NCI-H69 (cell line): ENCODE measurements at regions not wholly inside any gene's neighbourhood (a gene's known extent, or its start where the extent isn't known, plus 50 kb on each side); places are given as distances from the start of the nearest gene placed in this dataset.
A peak's percentile ranks its signal among the peaks of the same experiment; 100 is the strongest.
"Not testable (repeated sequence)": the region's sequence is repeated elsewhere in the genome, so short reads cannot be mapped to it uniquely, and the experiment has no call there.

Experiments
- DNase-seq: peaks from one replicate; lab custom pipeline; 2025; lab: John Stamatoyannopoulos, UW

DNA sequence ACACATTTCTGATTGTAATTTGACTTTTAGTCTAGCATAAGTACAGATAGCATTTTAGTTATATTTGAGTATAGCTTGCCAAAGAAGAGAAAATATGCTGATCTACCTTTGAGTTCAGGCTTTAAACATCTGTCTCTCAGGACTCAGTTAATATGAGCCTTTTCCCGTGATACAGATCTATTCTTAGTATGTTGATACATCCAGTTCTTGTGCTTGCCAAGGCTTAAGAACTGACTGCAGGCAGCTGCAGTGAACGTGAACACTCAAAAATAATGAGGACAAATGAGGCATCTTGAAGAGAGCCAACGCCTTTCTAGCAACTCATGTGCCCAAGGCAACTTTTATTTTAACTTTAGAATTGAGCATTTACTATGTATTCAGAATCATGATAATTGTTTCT, 325.5 kb downstream of the SI start:
- no peak for DNase-seq

GRCh38 chr3:164748626-164749025, 329.7 kb downstream of the SI start:
- DNase-seq = no peak

DNA sequence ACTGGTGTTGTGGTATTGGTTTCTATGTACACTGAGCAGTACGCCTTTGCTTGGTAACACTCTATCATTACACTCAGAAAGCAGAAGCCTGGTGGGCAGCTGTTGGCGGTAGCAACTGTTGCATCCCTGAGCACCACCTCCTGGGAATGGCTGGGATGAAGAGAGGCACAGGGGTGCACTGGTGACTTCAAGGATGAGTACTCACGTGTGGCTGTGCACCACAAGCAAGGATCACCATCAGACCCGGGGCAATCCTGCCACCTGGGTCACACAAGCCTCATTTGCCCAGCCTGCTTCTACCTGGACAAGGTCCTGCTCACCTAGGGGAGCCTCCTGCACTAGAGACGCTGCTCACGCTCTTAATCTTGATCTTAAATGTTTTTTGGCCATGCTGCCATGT, 336.4 kb downstream of the SI start:
- no peak for DNase-seq

GRCh38 chr3:164737174-164737573, 341.1 kb downstream of the SI start:
- DNase-seq = no peak

DNA sequence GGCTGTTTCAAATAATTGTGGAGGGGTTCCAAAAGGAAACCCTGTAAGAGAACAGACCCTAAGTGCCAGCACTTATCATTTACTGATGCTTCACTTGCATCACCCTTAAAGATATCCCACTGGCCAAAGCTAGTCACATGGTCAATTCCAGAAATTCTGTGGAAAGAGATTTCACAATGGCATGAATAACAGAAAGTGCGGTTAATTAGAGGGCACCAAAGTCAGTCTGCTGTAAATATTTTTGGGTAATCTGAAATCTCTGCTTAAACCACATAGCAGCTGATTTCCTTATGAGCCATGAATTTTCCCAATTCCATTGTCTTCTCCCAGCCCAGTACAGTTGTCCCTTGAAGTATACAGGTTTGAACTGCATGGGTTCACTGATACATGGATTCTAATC, 346.1 kb downstream of the SI start:
- DNase-seq = no peak

DNA sequence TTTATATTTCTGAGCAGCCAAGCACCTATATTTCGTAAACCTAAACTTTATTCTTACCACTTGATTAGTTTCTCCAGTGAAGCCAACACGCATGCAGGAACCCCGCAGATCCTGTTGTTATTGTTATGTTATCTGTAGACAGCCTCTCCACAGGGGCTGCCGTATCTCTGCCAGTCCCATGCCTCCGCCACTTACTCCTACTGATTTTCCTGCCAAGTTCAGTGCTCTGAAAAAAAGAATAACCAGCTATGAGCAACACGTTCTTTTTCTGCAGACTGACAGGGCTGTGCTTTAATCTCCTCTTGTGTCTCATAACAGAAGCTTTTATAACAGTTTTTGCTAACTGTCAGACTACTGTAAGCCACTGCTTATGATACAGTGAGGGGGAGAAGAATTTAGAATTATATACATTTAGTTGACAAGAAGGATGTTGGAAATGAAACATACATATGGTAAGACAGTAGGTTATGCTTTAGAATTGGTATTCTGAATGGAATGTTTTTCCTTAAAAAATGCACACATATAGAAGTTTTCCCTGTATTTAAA, 347.4 kb downstream of the SI start:
- peak; percentile 40 for DNase-seq

- peak; percentile 34 for DNase-seq
These were observed 354.9 kb downstream of the SI start for GRCh38 chr3:164723396-164723795.

- not testable (repeated sequence) for DNase-seq
These were observed 375.5 kb downstream of the SI start for GRCh38 chr3:164702808-164703207.

DNA sequence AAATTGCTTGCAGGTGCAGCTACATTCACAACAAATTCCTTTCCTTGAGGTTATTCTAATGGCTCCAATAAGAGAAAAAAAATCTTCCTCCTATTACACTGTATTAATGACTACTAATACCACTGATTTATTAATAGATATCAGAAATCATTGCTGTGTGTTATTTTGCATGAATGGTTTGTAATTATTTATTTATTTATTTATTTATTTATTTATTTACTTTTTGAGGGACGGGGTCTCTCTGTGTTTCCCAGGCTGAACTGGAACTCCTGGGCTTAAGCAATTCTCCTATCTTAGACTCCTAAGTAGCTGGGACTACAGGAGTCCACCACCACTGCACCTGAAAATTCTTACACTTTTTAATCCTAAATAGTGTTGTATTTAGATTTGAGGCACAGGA, 390.4 kb downstream of the SI start:
- DNase-seq = no peak

DNA sequence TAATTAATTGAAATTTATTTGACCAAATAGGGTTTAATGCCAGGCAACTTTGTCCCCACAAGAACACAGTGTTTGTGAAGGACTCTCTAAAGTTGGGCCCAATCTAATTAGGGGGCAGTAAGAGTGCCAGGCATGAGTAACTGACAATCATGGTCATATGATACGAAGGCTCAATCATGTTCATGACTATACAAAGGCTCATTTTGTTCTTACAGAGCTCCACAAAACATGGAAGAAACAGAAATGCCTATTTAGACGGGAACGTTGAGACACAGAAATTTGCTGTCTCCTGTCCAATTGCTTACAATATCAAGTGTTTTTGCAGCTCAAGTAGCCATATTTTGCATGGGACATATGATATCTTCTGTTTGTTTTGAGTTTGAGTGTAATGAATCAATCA, 391.1 kb downstream of the SI start:
- DNase-seq = no peak

DNA sequence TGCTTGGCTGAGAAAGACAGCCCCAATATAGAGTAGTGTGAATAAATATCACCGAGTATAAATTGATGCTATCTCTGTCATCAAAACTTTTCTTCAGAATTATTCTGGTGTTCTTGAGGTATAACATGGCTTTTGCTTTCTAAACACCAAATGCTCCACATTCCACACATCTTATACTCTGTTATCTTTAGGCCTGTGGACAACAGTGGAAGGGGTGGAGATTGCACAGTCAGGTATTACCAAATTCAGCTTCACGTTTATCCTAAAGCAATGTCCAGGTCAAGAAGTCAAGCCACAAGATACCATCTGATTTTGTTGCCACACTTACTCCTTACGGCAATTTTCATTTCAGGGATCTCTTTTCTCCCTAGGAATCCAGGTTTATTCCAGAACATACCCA, 394.8 kb downstream of the SI start:
- no peak for DNase-seq

DNA sequence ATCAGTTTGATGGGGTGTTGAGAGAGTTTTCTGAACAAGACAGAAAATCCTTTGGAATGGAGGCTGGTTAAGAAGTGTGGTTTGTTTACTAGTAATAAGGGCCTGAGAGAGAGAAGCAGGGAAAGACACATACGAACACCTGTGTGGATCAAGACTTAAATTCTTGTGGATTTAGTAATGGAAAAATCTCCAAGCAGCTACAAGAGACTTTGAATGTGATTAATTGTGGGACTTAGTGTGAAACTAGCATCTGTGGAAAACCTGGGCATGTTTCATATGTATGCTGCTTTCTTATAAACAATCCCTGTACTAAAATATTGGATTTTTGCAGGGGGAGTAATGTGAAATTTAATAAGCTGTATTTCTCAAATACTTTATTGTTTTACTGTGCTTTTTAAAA, 399.1 kb downstream of the SI start:
- DNase-seq = no peak

DNA sequence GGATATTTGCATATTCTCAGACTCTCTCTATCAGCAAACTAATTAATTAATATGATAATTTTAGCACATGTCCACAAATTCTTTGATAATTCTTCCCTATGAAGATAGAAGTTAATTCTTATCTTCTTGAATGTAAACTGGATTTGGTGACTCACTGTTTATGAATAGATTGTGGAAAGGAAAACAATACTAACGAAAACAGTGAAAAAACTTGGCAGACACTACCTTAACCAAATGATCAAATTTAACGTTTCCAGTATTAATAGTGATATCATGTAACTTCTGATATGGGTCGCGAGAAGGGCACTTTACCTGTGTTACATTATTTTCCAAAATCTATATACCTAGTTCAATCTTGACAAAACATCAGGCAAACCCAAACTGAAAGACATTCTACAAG, 401.0 kb downstream of the SI start:
- DNase-seq = no peak

GRCh38 chr3:164673738-164674137, 404.6 kb downstream of the SI start:
- peak; percentile 7 for DNase-seq

GRCh38 chr3:164658125-164658524, 420.2 kb downstream of the SI start:
- peak; percentile 14 for DNase-seq

DNA sequence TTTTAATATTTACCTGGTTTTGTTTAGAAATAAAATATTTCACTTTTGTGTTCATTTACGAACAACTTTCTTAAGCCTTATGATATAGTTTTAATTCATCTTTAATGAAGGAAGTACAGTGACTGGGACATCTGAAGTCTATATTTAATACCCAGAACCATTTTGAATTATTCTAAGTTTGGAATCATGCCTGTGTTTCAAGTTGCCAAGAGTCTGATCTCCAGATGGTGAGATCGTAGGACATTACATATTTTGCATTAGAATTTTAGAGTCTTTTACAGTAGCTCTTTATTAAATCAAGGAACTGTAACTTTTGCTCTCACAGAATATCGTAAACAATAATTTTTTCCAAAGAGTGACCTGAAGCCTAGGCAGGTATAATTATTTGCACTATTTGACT, 420.7 kb downstream of the SI start:
- no peak for DNase-seq

GRCh38 chr3:164655462-164655861, 422.8 kb downstream of the SI start:
- DNase-seq = no peak

DNA sequence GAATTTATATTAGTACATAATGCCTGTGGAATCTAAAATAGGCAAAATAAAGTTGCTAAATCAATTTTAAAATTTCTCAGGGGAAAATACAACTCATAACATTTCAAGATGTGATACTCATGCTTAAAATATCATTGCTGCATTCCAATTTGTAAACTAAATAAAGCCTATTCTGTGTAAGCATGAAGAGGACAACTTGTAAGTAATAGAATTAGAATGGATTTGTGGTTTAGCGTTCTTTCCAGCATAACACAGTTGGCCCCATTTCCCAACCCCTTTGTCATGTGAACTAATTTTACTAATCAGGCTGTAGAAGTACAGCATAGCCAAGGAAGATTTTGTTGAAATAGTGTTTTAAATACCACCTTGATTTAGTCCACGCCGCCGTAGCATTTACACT, 437.2 kb downstream of the SI start:
- DNase-seq = no peak

DNA sequence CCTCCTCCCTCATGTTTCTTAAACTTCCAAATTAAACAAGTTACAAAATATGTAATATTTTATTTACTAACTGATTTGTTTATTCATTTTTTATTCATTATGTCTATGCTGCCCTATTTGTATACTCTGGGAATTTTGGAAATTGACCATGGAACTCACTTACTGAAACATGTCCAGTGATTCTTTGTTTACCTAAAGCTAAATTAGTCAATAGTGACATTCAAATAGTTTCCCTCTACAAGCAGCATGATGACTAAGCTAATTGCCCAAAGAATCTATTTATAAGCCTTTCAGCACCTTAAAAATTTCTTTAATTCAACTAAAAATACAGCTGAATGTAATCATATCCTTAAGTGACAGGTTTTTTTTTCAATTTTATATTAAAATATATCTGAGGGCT, 437.7 kb downstream of the SI start:
- peak; percentile 5 for DNase-seq

DNA sequence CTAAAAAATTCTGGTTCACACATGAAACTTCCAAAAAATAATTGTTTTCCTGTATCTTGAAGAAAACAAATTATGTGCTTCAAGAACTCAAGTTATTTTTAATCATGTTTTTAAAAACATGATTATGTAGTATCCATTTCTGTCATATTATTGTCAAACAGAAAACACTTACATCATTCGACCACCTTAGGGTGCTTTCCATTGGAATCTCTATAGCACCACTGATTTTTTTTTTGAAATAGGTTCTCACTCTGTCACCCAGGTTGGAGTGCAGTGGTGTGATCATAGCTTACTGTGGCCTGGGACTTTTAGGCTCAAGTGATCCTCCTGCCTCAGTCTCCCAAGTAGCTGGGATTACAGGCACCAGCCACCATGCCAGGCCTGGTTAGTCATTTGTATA, 457.3 kb downstream of the SI start:
- DNase-seq = no peak

DNA sequence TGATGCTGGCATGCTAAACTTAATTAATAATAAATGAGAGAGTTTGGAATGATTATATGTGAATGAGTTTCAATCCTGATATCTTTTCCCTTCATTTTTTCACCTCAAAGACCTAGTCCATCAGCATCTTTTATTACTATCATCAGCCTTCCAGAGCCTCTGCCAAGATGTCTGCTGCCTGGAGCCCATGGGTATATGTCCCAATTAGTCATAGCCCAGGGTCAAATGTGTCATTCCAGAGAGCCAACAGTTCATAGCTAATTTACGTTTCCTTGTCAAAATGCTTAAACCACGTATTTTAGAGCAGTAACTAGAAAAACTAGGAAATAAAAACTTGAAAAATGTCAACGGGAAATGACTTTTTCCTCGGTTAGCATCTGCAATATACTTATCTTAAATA, 457.9 kb downstream of the SI start:
- DNase-seq = no peak

- no peak for DNase-seq
These were observed 465.5 kb downstream of the SI start for GRCh38 chr3:164612751-164613150.

DNA sequence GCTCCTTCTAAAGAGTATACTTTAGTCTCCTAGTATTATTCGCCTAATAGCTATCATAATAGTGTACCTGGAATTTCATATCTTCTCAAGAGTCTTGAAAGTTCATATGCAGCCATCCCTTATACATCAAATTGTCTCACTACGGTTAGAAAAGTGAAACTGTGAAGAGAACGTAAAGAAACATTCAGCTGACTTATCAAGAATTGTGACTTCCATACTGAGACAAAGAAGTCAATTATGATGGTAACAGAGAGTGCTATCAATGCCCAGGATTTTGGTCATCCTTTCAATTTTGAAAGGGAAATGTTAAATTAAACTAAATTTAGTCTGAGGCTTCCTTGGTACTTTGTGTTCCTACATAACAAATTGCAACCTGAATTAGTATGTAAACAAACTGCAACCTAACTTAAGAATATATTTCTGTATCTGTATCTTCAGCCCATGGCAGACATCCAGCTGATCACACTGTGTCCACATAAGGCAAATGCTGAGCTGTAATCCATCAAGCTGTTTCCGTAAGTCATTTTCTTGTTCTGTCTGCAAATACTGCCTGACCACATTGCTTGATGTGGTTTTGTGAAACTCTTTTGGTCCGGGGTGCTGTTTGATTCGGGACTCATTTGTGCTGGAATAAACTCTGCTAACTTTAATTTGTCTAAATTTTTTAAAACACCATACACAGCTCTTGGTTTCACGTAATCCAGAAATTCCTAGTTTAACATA, 469.6 kb downstream of the SI start:
- DNase-seq = no peak

DNA sequence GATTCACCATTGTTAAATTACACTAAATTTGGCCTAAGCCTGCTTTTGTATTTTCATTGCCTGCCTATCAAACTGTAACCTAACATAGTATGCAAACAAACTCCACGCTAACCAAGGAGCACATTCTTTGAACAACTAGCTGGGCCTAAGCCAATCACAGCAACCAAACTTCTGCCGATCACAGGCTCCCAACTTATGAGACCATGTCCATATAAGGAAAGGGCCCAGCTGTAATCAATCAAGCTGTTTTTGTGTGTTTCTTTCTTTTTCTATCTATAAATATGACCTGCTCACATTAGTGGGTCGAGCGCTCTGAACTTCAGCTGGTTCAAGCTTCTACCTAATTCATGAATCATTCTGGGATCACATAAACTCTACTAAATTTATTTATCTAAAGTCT, 473.6 kb downstream of the SI start:
- DNase-seq = no peak
